HG03066 (cell line): ENCODE measurements at regions not wholly inside any gene's neighbourhood (a gene's known extent, or its start where the extent isn't known, plus 50 kb on each side); places are given as distances from the start of the nearest gene placed in this dataset.
A peak's percentile ranks its signal among the peaks of the same experiment; 100 is the strongest.

Experiments
- ATAC-seq: cut with Tn5 transposase; IDR thresholded peaks from one replicate; pipeline ENCODE4 v1.9.1; 2021; ENCODE audit warnings: low read depth; ENCODE audit not compliant: unreplicated experiment

GRCh38 chr1:193588311-193589082 is 402.1 kb upstream of the B3GALT2 start:
- ATAC-seq = no peak

- no peak for ATAC-seq
Measured at GRCh38 chr1:193584731-193585239, 398.4 kb upstream of the B3GALT2 start.

- no peak for ATAC-seq
Measured at GRCh38 chr1:193581341-193581740, 394.9 kb upstream of the B3GALT2 start.

GRCh38 chr1:193580419-193580818 is 394.0 kb upstream of the B3GALT2 start:
- no peak for ATAC-seq

- ATAC-seq = no peak
Measured at GRCh38 chr1:193579323-193579722, 392.9 kb upstream of the B3GALT2 start.

GRCh38 chr1:193574913-193575312 is 388.5 kb upstream of the B3GALT2 start:
- no peak for ATAC-seq

GRCh38 chr1:193569983-193570269 is 383.5 kb upstream of the B3GALT2 start:
- ATAC-seq = no peak

GRCh38 chr1:193569096-193569982 is 382.9 kb upstream of the B3GALT2 start:
- peak; percentile 55 for ATAC-seq

- no peak for ATAC-seq
Measured at GRCh38 chr1:193568512-193568911, 382.1 kb upstream of the B3GALT2 start.

- no peak for ATAC-seq
Measured at GRCh38 chr1:193567937-193568336, 381.5 kb upstream of the B3GALT2 start.

- ATAC-seq = no peak
Measured at GRCh38 chr1:193566735-193567134, 380.3 kb upstream of the B3GALT2 start.

- ATAC-seq = no peak
Measured at GRCh38 chr1:193565971-193566577, 379.7 kb upstream of the B3GALT2 start.

GRCh38 chr1:193562121-193562520 is 375.7 kb upstream of the B3GALT2 start:
- ATAC-seq = no peak

- no peak for ATAC-seq
Measured at GRCh38 chr1:193558491-193559028, 372.1 kb upstream of the B3GALT2 start.

- no peak for ATAC-seq
Measured at GRCh38 chr1:193555662-193556441, 369.4 kb upstream of the B3GALT2 start.

GRCh38 chr1:193553564-193553963 is 367.2 kb upstream of the B3GALT2 start:
- ATAC-seq = no peak

GRCh38 chr1:193552274-193552673 is 365.9 kb upstream of the B3GALT2 start:
- no peak for ATAC-seq

GRCh38 chr1:193549081-193549480 is 362.7 kb upstream of the B3GALT2 start:
- no peak for ATAC-seq

GRCh38 chr1:193545171-193545570 is 358.8 kb upstream of the B3GALT2 start:
- no peak for ATAC-seq

GRCh38 chr1:193543259-193543658 is 356.8 kb upstream of the B3GALT2 start:
- no peak for ATAC-seq
